SK-N-SH treated with all-trans-retinoic acid at 6 μM for 48 hours (cell line): ENCODE measurements at regions not wholly inside any gene's neighbourhood (a gene's known extent, or its start where the extent isn't known, plus 50 kb on each side); places are given as distances from the start of the nearest gene placed in this dataset.

Source experiments
- ATAC-seq: fragments of 200-7000 bp; cut with Tn5 transposase; 3 replicates; pipeline ENCODE4 v1.9.1; 2020; ENCODE audit warnings: mild to moderate bottlenecking, moderate library complexity
- ARNTL ChIP-seq: fragments of 450-650 bp; formaldehyde crosslinking; IDR thresholded peaks from 2 replicates; pipeline ENCODE4 v1.5.0; 2020; ENCODE audit warnings: low read depth, mild to moderate bottlenecking, moderate library complexity, borderline replicate concordance
- CSRNP3 ChIP-seq: fragments of 250-450 bp; sonication (Bioruptor Pico); IDR thresholded peaks from 2 replicates; pipeline ENCODE4 v1.5.1; 2021; ENCODE audit warnings: mild to moderate bottlenecking, moderate library complexity
- ESRRG ChIP-seq: fragments of 250-450 bp; sonication (Bioruptor Pico); IDR thresholded peaks from 2 replicates; pipeline ENCODE4 v1.6.1; 2021; ENCODE audit warnings: mild to moderate bottlenecking
- GLIS3 ChIP-seq: fragments of 250-450 bp; sonication (Bioruptor Pico); IDR thresholded peaks from 2 replicates; pipeline ENCODE4 v1.5.0; 2020; ENCODE audit warnings: mild to moderate bottlenecking, moderate library complexity
- ISL1 ChIP-seq: fragments of 250-450 bp; sonication (Bioruptor Pico); IDR thresholded peaks from 2 replicates; pipeline ENCODE4 v2.1.2; 2022; ENCODE audit warnings: mild to moderate bottlenecking, moderate library complexity
- OSR1 ChIP-seq: fragments of 250-450 bp; sonication (Bioruptor Pico); IDR thresholded peaks from 2 replicates; pipeline ENCODE4 v1.8.0; 2022; ENCODE audit warnings: moderate library complexity, mild to moderate bottlenecking, inconsistent platforms
- PATZ1 ChIP-seq: fragments of 250-450 bp; sonication (Bioruptor Pico); IDR thresholded peaks from 2 replicates; pipeline ENCODE4 v1.8.0; 2020; ENCODE audit warnings: mild to moderate bottlenecking, moderate library complexity, borderline replicate concordance
- POU6F1 ChIP-seq: fragments of 250-450 bp; sonication (Bioruptor Pico); IDR thresholded peaks from 2 replicates; pipeline ENCODE4 v1.8.0; 2021; ENCODE audit warnings: low read depth, mild to moderate bottlenecking, moderate library complexity, borderline replicate concordance
- PPARA ChIP-seq: fragments of 250-450 bp; sonication (Bioruptor Pico); IDR thresholded peaks from 2 replicates; pipeline ENCODE4 v1.5.0; 2020; ENCODE audit warnings: mild to moderate bottlenecking, borderline replicate concordance
- RARB ChIP-seq: fragments of 250-450 bp; sonication (Bioruptor Pico); IDR thresholded peaks from 2 replicates; pipeline ENCODE4 v1.8.0; 2021; ENCODE audit warnings: mild to moderate bottlenecking, moderate library complexity
- TCF4 ChIP-seq: fragments of 250-450 bp; sonication (Bioruptor Pico); IDR thresholded peaks from 2 replicates; pipeline ENCODE4 v1.8.0; 2021; ENCODE audit warnings: mild to moderate bottlenecking, moderate library complexity, borderline replicate concordance
- TOX ChIP-seq: fragments of 250-450 bp; sonication (Bioruptor Pico); IDR thresholded peaks from 2 replicates; pipeline ENCODE4 v1.8.0; 2021; ENCODE audit warnings: mild to moderate bottlenecking, moderate library complexity, borderline replicate concordance
- ZC3H10 ChIP-seq: fragments of 250-450 bp; sonication (Bioruptor Pico); IDR thresholded peaks from 2 replicates; pipeline ENCODE4 v1.5.1; 2021; ENCODE audit warnings: mild to moderate bottlenecking, moderate library complexity
- ZFP3 ChIP-seq: fragments of 250-450 bp; sonication (Bioruptor Pico); IDR thresholded peaks from 2 replicates; pipeline ENCODE4 v1.5.0; 2020; ENCODE audit warnings: mild to moderate bottlenecking, moderate library complexity
- ZFP30 ChIP-seq: fragments of 450-650 bp; formaldehyde crosslinking; IDR thresholded peaks from 2 replicates; pipeline ENCODE4 v1.5.0; 2022; ENCODE audit warnings: mild to moderate bottlenecking, moderate library complexity
- ZNF565 ChIP-seq: fragments of 450-650 bp; formaldehyde crosslinking; conservative IDR thresholded peaks from 2 replicates; pipeline ENCODE4 v1.5.0; 2020; ENCODE audit warnings: low read depth, mild to moderate bottlenecking, moderate library complexity
- ZNF70 ChIP-seq: fragments of 450-650 bp; formaldehyde crosslinking; IDR thresholded peaks from 2 replicates; pipeline ENCODE4 v1.5.0; 2020; ENCODE audit warnings: mild to moderate bottlenecking, moderate library complexity
- ZNF8 ChIP-seq: fragments of 450-650 bp; formaldehyde crosslinking; IDR thresholded peaks from 2 replicates; pipeline ENCODE4 v1.5.0; 2020; ENCODE audit warnings: mild to moderate bottlenecking, moderate library complexity
- TF ChIP-seq, protein P1 (sequence below): fragments of 250-450 bp; sonication (Bioruptor Pico); IDR thresholded peaks from 2 replicates; pipeline ENCODE4 v1.5.1; 2020; ENCODE audit warnings: low read depth, mild to moderate bottlenecking, moderate library complexity
- TF ChIP-seq, protein P2 (sequence below): fragments of 250-450 bp; sonication (Bioruptor Pico); IDR thresholded peaks from 2 replicates; pipeline ENCODE4 v1.5.0; 2020; ENCODE audit warnings: mild to moderate bottlenecking, moderate library complexity

- no peak for TF ChIP-seq ZNF565 (CRISPR knock-in tag)
- TF ChIP-seq TOX, result no peak
- TF ChIP-seq, protein P1, sequence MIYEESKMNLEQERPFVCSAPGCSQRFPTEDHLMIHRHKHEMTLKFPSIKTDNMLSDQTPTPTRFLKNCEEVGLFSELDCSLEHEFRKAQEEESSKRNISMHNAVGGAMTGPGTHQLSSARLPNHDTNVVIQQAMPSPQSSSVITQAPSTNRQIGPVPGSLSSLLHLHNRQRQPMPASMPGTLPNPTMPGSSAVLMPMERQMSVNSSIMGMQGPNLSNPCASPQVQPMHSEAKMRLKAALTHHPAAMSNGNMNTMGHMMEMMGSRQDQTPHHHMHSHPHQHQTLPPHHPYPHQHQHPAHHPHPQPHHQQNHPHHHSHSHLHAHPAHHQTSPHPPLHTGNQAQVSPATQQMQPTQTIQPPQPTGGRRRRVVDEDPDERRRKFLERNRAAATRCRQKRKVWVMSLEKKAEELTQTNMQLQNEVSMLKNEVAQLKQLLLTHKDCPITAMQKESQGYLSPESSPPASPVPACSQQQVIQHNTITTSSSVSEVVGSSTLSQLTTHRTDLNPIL (CRISPR knock-in tag), result no peak
- TF ChIP-seq OSR1 (CRISPR knock-in tag), result no peak
- TF ChIP-seq ZNF8 (CRISPR knock-in tag), result no peak
- TF ChIP-seq ESRRG (CRISPR knock-in tag), result no peak
- TF ChIP-seq RARB (CRISPR knock-in tag), result no peak
- TF ChIP-seq, protein P2, sequence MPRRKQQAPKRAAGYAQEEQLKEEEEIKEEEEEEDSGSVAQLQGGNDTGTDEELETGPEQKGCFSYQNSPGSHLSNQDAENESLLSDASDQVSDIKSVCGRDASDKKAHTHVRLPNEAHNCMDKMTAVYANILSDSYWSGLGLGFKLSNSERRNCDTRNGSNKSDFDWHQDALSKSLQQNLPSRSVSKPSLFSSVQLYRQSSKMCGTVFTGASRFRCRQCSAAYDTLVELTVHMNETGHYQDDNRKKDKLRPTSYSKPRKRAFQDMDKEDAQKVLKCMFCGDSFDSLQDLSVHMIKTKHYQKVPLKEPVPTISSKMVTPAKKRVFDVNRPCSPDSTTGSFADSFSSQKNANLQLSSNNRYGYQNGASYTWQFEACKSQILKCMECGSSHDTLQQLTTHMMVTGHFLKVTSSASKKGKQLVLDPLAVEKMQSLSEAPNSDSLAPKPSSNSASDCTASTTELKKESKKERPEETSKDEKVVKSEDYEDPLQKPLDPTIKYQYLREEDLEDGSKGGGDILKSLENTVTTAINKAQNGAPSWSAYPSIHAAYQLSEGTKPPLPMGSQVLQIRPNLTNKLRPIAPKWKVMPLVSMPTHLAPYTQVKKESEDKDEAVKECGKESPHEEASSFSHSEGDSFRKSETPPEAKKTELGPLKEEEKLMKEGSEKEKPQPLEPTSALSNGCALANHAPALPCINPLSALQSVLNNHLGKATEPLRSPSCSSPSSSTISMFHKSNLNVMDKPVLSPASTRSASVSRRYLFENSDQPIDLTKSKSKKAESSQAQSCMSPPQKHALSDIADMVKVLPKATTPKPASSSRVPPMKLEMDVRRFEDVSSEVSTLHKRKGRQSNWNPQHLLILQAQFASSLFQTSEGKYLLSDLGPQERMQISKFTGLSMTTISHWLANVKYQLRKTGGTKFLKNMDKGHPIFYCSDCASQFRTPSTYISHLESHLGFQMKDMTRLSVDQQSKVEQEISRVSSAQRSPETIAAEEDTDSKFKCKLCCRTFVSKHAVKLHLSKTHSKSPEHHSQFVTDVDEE, result no peak
- no peak for TF ChIP-seq ARNTL (CRISPR knock-in tag)
- TF ChIP-seq TCF4, result no peak
- TF ChIP-seq PATZ1, result no peak
- TF ChIP-seq ZNF70 (CRISPR knock-in tag), result no peak
- no peak for ATAC-seq
Observed at GRCh38 chr2:234320066-234320465, 176.8 kb downstream of the ARL4C start.

GRCh38 chr2:234318361-234318760 lies 178.5 kb downstream of the ARL4C start:
- ATAC-seq, result no peak
- TF ChIP-seq ESRRG (CRISPR knock-in tag), result no peak
- no peak for TF ChIP-seq CSRNP3 (CRISPR knock-in tag)

GRCh38 chr2:234313558-234313957 lies 183.3 kb downstream of the ARL4C start:
- ATAC-seq, result no peak
- no peak for TF ChIP-seq ISL1 (CRISPR knock-in tag)
- TF ChIP-seq PATZ1, result no peak
- no peak for TF ChIP-seq ZFP30 (CRISPR knock-in tag)
- no peak for TF ChIP-seq CSRNP3 (CRISPR knock-in tag)
- no peak for TF ChIP-seq ZNF70 (CRISPR knock-in tag)
- no peak for TF ChIP-seq OSR1 (CRISPR knock-in tag)
- TF ChIP-seq ARNTL (CRISPR knock-in tag), result no peak
- no peak for TF ChIP-seq ZFP3 (CRISPR knock-in tag)
- TF ChIP-seq TCF4, result no peak
- TF ChIP-seq ZC3H10, result no peak
- no peak for TF ChIP-seq GLIS3 (CRISPR knock-in tag)
- TF ChIP-seq ESRRG (CRISPR knock-in tag), result no peak
- TF ChIP-seq PPARA (CRISPR knock-in tag), result no peak
- no peak for TF ChIP-seq ZNF565 (CRISPR knock-in tag)
- no peak for TF ChIP-seq ZNF8 (CRISPR knock-in tag)
- no peak for TF ChIP-seq POU6F1 (CRISPR knock-in tag)
- no peak for TF ChIP-seq RARB (CRISPR knock-in tag)
- TF ChIP-seq TOX, result no peak
